ENCODE measurements at regions not wholly inside any gene's neighbourhood (a gene's known extent, or its start where the extent isn't known, plus 50 kb on each side); places are given as distances from the start of the nearest gene placed in this dataset.

DNA sequence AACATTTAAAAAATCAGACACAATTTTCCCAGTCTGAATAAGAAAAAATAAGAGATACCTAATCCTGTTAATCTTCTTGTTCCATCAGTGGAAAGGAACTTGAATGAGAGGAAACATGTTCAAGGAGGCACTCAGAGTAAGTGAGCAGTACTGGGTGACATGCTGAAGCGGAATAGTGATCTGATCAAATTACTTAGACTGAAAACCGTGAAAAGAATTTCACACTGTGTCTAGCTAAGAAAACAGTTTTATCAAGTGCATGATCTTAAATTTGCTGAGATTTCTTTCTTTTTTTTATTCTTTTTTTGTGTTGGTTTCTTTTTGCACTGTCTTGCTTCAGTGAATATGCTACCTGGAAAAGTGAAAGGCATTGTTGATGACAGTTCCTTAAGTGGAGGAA is 249.5 kb upstream of the SLC10A2 start (continued):
- TF ChIP-seq, protein P1, sequence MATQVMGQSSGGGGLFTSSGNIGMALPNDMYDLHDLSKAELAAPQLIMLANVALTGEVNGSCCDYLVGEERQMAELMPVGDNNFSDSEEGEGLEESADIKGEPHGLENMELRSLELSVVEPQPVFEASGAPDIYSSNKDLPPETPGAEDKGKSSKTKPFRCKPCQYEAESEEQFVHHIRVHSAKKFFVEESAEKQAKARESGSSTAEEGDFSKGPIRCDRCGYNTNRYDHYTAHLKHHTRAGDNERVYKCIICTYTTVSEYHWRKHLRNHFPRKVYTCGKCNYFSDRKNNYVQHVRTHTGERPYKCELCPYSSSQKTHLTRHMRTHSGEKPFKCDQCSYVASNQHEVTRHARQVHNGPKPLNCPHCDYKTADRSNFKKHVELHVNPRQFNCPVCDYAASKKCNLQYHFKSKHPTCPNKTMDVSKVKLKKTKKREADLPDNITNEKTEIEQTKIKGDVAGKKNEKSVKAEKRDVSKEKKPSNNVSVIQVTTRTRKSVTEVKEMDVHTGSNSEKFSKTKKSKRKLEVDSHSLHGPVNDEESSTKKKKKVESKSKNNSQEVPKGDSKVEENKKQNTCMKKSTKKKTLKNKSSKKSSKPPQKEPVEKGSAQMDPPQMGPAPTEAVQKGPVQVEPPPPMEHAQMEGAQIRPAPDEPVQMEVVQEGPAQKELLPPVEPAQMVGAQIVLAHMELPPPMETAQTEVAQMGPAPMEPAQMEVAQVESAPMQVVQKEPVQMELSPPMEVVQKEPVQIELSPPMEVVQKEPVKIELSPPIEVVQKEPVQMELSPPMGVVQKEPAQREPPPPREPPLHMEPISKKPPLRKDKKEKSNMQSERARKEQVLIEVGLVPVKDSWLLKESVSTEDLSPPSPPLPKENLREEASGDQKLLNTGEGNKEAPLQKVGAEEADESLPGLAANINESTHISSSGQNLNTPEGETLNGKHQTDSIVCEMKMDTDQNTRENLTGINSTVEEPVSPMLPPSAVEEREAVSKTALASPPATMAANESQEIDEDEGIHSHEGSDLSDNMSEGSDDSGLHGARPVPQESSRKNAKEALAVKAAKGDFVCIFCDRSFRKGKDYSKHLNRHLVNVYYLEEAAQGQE (IDR thresholded peaks at IDR 0.05; ENCODE audit: unreplicated experiment) = no peak
- TF ChIP-seq, protein P2, sequence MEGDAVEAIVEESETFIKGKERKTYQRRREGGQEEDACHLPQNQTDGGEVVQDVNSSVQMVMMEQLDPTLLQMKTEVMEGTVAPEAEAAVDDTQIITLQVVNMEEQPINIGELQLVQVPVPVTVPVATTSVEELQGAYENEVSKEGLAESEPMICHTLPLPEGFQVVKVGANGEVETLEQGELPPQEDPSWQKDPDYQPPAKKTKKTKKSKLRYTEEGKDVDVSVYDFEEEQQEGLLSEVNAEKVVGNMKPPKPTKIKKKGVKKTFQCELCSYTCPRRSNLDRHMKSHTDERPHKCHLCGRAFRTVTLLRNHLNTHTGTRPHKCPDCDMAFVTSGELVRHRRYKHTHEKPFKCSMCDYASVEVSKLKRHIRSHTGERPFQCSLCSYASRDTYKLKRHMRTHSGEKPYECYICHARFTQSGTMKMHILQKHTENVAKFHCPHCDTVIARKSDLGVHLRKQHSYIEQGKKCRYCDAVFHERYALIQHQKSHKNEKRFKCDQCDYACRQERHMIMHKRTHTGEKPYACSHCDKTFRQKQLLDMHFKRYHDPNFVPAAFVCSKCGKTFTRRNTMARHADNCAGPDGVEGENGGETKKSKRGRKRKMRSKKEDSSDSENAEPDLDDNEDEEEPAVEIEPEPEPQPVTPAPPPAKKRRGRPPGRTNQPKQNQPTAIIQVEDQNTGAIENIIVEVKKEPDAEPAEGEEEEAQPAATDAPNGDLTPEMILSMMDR (conservative IDR thresholded peaks at IDR 0.05; ENCODE audit: low read depth in 2 of 2) = no peak
- TF ChIP-seq CREB1 (CRISPR knock-in tag; IDR thresholded peaks at IDR 0.05; ENCODE audit: low read depth) (no peak), NANOG (IDR thresholded peaks at IDR 0.05; ENCODE audit: borderline replicate concordance) (no peak)

DNA sequence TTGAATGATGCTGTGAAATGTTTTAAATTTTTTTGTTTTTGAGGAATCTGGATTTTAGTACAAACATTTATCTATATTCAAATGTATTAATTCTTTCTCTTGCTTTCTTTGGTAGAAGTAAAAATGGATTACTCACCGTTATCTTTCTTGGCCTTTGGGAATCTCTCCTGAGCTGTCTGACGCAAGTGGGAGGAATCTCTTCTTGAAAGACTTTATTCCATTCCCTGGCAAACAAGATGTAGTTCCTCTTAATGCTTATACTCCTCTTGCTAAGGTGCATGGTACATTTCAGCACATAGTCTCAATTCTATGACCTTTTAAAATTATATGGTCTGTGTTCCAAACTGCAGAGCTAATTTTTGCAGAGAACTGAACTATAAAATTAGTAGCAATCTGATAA is 246.2 kb upstream of the SLC10A2 start:
- ATAC-seq = no peak
- H3K9me3 Mint-ChIP-seq = no peaks in the 10 kb centered on the region
- no peak overlapping the region for H3K27ac ChIP-seq (ENCODE audit: low read depth)
- no peak overlapping the region for H3K27ac Mint-ChIP-seq
- no peaks in the 10 kb centered on the region for H3K36me3 ChIP-seq (ENCODE audit: insufficient read depth)
- no peaks in the 10 kb centered on the region for H3K27me3 ChIP-seq (ENCODE audit: insufficient read depth)
- no peak for DNase-seq (ENCODE audit: low spot score)
- H3K9me2 ChIP-seq (ENCODE audit: insufficient read depth) = peaks cover 4% of the 10 kb centered on the region; the same call in 1 of the 2 replicates
- H2AFZ ChIP-seq = no peak overlapping the region
- no peak overlapping the region for H3K4me3 ChIP-seq
- TF ChIP-seq, protein P3, sequence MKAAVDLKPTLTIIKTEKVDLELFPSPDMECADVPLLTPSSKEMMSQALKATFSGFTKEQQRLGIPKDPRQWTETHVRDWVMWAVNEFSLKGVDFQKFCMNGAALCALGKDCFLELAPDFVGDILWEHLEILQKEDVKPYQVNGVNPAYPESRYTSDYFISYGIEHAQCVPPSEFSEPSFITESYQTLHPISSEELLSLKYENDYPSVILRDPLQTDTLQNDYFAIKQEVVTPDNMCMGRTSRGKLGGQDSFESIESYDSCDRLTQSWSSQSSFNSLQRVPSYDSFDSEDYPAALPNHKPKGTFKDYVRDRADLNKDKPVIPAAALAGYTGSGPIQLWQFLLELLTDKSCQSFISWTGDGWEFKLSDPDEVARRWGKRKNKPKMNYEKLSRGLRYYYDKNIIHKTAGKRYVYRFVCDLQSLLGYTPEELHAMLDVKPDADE (IDR thresholded peaks at IDR 0.05) = no peak
- TF ChIP-seq, protein P2 (conservative IDR thresholded peaks at IDR 0.05; ENCODE audit: low read depth in 2 of 2) = no peak
- TF ChIP-seq, protein P4, sequence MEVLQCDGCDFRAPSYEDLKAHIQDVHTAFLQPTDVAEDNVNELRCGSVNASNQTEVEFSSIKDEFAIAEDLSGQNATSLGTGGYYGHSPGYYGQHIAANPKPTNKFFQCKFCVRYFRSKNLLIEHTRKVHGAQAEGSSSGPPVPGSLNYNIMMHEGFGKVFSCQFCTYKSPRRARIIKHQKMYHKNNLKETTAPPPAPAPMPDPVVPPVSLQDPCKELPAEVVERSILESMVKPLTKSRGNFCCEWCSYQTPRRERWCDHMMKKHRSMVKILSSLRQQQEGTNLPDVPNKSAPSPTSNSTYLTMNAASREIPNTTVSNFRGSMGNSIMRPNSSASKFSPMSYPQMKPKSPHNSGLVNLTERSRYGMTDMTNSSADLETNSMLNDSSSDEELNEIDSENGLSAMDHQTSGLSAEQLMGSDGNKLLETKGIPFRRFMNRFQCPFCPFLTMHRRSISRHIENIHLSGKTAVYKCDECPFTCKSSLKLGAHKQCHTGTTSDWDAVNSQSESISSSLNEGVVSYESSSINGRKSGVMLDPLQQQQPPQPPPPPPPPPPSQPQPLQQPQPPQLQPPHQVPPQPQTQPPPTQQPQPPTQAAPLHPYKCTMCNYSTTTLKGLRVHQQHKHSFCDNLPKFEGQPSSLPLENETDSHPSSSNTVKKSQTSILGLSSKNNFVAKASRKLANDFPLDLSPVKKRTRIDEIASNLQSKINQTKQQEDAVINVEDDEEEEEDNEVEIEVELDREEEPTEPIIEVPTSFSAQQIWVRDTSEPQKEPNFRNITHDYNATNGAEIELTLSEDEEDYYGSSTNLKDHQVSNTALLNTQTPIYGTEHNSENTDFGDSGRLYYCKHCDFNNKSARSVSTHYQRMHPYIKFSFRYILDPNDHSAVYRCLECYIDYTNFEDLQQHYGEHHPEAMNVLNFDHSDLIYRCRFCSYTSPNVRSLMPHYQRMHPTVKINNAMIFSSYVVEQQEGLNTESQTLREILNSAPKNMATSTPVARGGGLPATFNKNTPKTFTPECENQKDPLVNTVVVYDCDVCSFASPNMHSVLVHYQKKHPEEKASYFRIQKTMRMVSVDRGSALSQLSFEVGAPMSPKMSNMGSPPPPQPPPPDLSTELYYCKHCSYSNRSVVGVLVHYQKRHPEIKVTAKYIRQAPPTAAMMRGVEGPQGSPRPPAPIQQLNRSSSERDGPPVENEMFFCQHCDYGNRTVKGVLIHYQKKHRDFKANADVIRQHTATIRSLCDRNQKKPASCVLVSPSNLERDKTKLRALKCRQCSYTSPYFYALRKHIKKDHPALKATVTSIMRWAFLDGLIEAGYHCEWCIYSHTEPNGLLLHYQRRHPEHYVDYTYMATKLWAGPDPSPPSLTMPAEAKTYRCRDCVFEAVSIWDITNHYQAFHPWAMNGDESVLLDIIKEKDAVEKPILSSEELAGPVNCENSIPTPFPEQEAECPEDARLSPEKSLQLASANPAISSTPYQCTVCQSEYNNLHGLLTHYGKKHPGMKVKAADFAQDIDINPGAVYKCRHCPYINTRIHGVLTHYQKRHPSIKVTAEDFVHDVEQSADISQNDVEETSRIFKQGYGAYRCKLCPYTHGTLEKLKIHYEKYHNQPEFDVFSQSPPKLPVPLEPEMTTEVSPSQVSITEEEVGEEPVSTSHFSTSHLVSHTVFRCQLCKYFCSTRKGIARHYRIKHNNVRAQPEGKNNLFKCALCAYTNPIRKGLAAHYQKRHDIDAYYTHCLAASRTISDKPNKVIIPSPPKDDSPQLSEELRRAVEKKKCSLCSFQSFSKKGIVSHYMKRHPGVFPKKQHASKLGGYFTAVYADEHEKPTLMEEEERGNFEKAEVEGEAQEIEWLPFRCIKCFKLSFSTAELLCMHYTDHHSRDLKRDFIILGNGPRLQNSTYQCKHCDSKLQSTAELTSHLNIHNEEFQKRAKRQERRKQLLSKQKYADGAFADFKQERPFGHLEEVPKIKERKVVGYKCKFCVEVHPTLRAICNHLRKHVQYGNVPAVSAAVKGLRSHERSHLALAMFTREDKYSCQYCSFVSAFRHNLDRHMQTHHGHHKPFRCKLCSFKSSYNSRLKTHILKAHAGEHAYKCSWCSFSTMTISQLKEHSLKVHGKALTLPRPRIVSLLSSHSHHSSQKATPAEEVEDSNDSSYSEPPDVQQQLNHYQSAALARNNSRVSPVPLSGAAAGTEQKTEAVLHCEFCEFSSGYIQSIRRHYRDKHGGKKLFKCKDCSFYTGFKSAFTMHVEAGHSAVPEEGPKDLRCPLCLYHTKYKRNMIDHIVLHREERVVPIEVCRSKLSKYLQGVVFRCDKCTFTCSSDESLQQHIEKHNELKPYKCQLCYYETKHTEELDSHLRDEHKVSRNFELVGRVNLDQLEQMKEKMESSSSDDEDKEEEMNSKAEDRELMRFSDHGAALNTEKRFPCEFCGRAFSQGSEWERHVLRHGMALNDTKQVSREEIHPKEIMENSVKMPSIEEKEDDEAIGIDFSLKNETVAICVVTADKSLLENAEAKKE (CRISPR knock-in tag; IDR thresholded peaks at IDR 0.05) = no peak
- H3K4me3 Mint-ChIP-seq = no peak overlapping the region
- H3K36me3 Mint-ChIP-seq (ENCODE audit: low read depth) = no peaks in the 10 kb centered on the region
- H3F3A ChIP-seq (replicated peaks; ENCODE audit: low read depth) = no peaks in the 10 kb centered on the region
- no peaks in the 10 kb centered on the region for H4K20me1 ChIP-seq (replicated peaks; ENCODE audit: insufficient read depth)
- peaks cover 5% of the 10 kb centered on the region; the same call in 2 of the 3 replicates for H3K4me1 Mint-ChIP-seq
- peaks cover 2% of the 10 kb centered on the region for H3K27me3 Mint-ChIP-seq (ENCODE audit: insufficient read depth, low read depth, poor library complexity)
- H3K79me2 ChIP-seq (replicated peaks; ENCODE audit: insufficient read depth) = no peaks in the 10 kb centered on the region
- H3K4me1 ChIP-seq (ENCODE audit: insufficient read depth) = no peaks in the 10 kb centered on the region
- H3K4me2 ChIP-seq = no peak overlapping the region

Measured in GM23338 (cell line).